GM12878 (cell line): ENCODE measurements at regions not wholly inside any gene's neighbourhood (a gene's known extent, or its start where the extent isn't known, plus 50 kb on each side); places are given as distances from the start of the nearest gene placed in this dataset.

Experiments used
- CTCF ChIP-seq, 3 experiments: IDR thresholded peaks in 2 of 3; conservative IDR thresholded peaks in 1 of 3; 2 replicates each; pipeline ENCODE4 v1.5.1; 2011; ENCODE audit warnings: low read depth in 3 of 3, low read length in 3 of 3, mild to moderate bottlenecking in 3 of 3, control low read depth in 2 of 3, moderate library complexity in 2 of 3, inconsistent platforms in 1 of 3, mixed read lengths in 1 of 3; ENCODE audit not compliant: control insufficient read depth in 2 of 3, insufficient read depth in 1 of 3; ENCODE audit errors: extremely low read depth in 1 of 3
- EZH2 ChIP-seq: IDR thresholded peaks from 2 replicates; pipeline ENCODE4 v1.6.1; 2012; ENCODE audit warnings: low read depth, mild to moderate bottlenecking, control low read depth, inconsistent platforms, low read length, borderline replicate concordance; ENCODE audit not compliant: control insufficient read depth
- GABPA ChIP-seq: IDR thresholded peaks from 2 replicates; pipeline ENCODE4 v1.6.1; 2014; ENCODE audit warnings: antibody characterized with exemption, low read depth, mild to moderate bottlenecking, inconsistent platforms
- GATAD2B ChIP-seq: fragments of 450-650 bp; conservative IDR thresholded peaks from 2 replicates; pipeline ENCODE4 v1.6.1; 2017; ENCODE audit warnings: low read depth, mild to moderate bottlenecking, moderate library complexity
- MAX ChIP-seq: IDR thresholded peaks from 2 replicates; pipeline ENCODE4 v1.6.1; 2012; ENCODE audit warnings: low read depth, low read length, improper control_type of control experiment
- MXI1 ChIP-seq: fragments of 150-350 bp; IDR thresholded peaks from 2 replicates; pipeline ENCODE4 v1.6.1; 2011; ENCODE audit warnings: low read depth, mild to moderate bottlenecking, inconsistent platforms, low read length, improper control_type of control experiment
- PAX8 ChIP-seq: fragments of 450-650 bp; IDR thresholded peaks from 2 replicates; pipeline ENCODE4 v1.6.1; 2017; ENCODE audit warnings: mild to moderate bottlenecking, moderate library complexity
- RBBP5 ChIP-seq: fragments of 200-600 bp; sonication (generic); conservative IDR thresholded peaks from 2 replicates; pipeline ENCODE4 v1.6.1; 2016
- ZBTB33 ChIP-seq: fragments of 450-650 bp; IDR thresholded peaks from 2 replicates; pipeline ENCODE4 v1.6.1; 2017; ENCODE audit warnings: mild to moderate bottlenecking
- ZNF592 ChIP-seq: fragments of 450-650 bp; IDR thresholded peaks from 2 replicates; pipeline ENCODE4 v1.6.1; 2017; ENCODE audit warnings: mild to moderate bottlenecking, moderate library complexity

- no peak for TF ChIP-seq MXI1
- no peak for TF ChIP-seq CTCF (IDR thresholded peaks at IDR 0.05 in 2 of 3, conservative IDR thresholded peaks at IDR 0.05 in 1 of 3; ENCODE audit: control insufficient read depth in 2 of 3, extremely low read depth in 1 of 3, insufficient read depth in 1 of 3, low read depth in 3 of 3, low read length in 3 of 3)
- TF ChIP-seq RBBP5 = no peak
- TF ChIP-seq GATAD2B = no peak
- TF ChIP-seq MAX = no peak
- TF ChIP-seq PAX8 = no peak
- no peak for TF ChIP-seq ZNF592
- no peak for TF ChIP-seq EZH2
- no peak for TF ChIP-seq GABPA
- TF ChIP-seq ZBTB33 = no peak
Measured at GRCh38 chr13:50257646-50258045, 242.4 kb downstream of the KCNRG start.
